Activated CD8-positive, alpha-beta memory T cell treated with anti-CD3 and anti-CD28 coated beads for 24 hours (primary cell): ENCODE measurements at regions not wholly inside any gene's neighbourhood (a gene's known extent, or its start where the extent isn't known, plus 50 kb on each side); places are given as distances from the start of the nearest gene placed in this dataset.
A peak's percentile ranks its signal among the peaks of the same experiment; 100 is the strongest.
"Not testable (repeated sequence)": the region's sequence is repeated elsewhere in the genome, so short reads cannot be mapped to it uniquely, and the experiment has no call there.

Experiments
- DNase-seq: peaks from one replicate; pipeline ENCODE4 v3.0.0-alpha.2; 2020

GRCh38 chr7:130850956-130851355 lies 116.9 kb upstream of the KLF14 start:
- no peak for DNase-seq

GRCh38 chr7:130852867-130853266 lies 118.9 kb upstream of the KLF14 start:
- no peak for DNase-seq

- DNase-seq = no peak
Measured at GRCh38 chr7:130853503-130854279, 119.7 kb upstream of the KLF14 start.

DNA sequence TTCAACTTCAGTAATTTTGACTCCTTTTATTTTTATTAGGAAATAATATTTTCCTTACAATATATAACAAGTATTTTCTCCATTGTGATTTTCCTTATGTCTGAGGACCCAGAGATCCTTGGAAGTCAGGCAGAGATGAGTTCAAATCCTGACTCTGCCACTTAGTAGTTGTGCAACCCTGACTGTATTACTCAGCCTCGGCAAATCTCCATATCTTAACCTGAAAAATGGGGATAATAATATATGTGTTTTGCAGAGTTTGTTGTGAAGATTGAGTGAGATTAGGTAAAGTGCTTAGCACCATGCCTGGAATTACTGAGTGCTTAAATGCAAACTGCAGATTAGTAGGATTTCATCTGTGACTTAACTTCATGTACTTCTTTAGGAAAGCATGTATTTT lies 120.5 kb upstream of the KLF14 start:
- no peak for DNase-seq

DNA sequence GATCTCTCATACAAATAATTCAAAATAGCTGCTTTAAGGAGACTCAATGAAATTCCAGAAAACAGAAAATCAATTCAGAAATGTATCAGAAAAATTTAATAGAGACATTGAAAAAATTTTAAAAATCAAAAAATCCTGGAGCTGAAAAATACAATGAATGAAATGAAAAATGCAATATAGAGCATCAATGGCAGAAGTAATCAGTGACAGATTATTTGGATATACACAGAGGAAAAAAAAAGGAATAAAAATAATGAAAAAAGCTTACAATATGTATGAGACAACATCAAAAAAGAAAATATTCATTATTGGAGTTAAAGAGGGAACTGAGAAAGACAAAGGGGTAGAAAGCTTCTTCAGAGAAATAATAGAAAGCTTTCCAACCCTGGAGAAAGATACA lies 122.9 kb upstream of the KLF14 start:
- DNase-seq = no peak

GRCh38 chr7:130860832-130861231 lies 126.8 kb upstream of the KLF14 start:
- DNase-seq = not testable (repeated sequence)

DNA sequence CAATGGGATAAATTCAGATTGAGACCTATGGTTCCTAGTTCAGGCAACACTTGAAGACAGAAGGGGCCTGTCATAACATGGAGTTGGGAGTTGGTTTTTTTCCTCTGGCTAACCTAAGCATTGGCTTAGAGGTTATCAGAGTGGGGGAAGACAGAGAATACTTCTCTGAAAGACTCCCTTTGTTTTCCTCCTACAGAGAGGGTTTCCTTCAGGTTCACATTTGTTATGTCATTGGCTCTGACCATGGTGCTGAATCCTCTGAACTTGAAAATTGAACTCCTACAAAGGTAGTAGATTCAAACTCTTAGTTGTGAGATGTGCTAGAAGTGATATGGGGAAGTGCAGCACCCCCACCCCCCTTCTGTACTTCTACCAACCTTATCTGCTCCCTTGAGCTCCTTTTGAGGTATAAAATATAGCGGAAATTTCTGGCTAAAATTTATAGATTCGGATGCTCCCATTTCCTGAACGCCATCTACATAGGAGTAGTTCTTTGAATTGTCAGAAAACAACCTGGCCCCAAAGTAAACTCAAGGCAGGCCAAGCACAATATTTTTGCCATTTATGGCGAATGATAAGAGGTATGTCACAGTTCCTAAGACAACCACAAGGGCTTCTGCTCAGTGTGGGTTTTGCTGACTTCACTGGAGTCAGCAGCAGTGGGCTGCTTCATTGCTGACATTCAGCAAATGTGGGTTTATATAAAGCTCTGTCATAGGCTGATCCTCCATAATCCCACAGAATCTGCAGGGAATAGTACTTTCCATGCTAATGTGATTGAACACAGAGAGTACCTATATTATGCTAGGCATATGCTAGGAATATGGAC lies 131.6 kb upstream of the KLF14 start:
- DNase-seq = no peak

- DNase-seq = no peak
Measured at GRCh38 chr7:130867039-130867438, 133.0 kb upstream of the KLF14 start.

- no peak for DNase-seq
Measured at GRCh38 chr7:130867581-130868136, 133.7 kb upstream of the KLF14 start.

GRCh38 chr7:130868139-130868538 lies 134.1 kb upstream of the KLF14 start:
- no peak for DNase-seq

DNA sequence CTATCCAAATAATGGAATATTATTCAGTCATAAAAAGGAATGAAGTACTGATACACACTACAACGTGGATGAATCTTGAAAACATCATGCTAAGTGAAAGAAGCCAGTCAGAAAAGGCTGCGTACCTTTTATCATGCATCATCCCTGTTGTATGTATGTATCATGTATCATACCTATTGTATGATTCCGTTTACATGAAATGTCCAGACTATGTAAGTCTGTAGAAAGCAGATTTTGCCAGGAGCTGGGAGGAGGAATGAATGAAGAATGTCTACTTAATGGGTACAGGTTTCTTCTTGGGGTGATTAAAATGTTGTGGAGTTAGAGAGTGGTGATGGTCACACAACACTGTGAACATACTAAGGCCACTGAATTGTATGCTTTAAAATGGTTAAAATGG lies 135.9 kb upstream of the KLF14 start:
- no peak for DNase-seq

DNA sequence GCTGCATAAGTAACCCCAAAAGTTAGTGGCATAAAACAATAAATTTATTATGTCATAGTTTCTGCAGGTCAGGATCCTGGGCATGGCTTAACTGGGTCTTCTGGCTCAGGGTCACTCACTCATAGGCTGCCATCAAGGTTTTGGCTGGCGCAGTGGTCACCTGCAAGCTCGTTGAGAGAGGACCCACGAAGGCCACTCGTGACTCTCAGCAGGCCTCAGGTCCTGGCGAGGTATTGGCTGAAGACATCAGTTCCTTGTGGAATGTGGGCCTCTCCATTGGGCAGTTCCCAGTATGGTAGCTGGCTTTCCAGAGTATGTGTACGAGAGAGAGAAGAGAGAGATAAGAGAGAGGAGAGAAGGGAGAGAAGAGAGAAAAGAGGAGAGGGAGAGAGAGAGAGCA lies 138.3 kb upstream of the KLF14 start:
- DNase-seq = peak; percentile 74

GRCh38 chr7:130872756-130873448 lies 138.9 kb upstream of the KLF14 start:
- peak; percentile 71 for DNase-seq

DNA sequence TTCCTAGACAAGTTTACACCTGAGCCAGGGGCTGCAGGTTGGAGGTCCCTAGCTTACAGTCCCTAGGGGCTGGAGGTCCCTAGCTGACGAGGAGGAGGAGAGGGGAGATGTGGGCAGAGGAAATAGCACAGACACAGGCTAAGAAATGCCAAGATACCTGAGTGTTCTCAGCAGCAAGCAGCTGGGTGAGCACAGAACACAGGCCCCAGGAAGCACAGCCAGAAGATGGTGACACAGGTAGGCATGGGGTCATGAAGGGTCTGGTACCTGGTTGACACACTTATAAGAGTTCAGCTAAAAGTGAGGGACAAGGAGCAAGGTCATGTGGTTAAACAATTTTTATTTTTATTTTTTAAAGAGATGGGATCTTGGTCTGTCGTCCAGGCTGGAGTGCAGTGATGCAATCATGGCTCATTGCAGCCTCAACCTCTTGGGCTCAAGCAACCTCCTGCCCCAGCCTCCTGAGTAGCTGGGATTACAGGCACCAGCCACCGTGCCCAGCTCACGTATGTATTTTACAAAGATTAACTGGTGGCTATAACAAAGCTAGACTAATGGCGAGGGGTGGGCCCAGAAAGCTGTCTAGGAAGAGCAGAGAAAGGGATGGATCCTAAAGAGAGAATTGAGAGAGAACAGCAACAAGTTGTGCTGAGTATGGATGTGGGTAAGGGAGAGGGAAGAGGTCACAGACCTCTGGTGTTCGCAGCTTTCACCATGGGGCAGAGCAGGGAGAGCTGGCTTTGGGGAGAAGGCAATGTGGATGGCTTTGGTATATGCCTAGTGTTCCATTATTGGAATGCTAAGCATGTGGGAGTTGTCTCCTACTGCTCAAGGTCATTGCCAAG lies 140.3 kb upstream of the KLF14 start:
- DNase-seq = peak; percentile 65

GRCh38 chr7:130875265-130875741 lies 141.3 kb upstream of the KLF14 start:
- peak; percentile 74 for DNase-seq

GRCh38 chr7:130875901-130876300 lies 141.9 kb upstream of the KLF14 start:
- no peak for DNase-seq

- no peak for DNase-seq
Measured at GRCh38 chr7:130877236-130877990, 143.4 kb upstream of the KLF14 start.

DNA sequence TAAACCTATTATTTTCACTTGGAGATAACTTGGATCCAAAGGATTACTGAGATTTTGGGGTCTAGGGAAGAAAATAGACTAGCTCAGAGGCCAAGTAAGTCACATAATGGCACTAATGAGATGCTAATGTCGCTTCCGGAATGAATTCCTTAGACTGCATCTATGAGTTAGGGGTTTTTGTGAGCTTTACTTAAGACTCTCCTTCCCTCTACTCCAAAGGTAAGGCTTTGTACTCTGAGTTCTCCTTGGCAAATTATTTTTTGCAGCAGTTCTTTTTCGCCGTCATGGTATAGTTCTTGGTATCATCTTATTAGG lies 143.9 kb upstream of the KLF14 start:
- DNase-seq = no peak

DNA sequence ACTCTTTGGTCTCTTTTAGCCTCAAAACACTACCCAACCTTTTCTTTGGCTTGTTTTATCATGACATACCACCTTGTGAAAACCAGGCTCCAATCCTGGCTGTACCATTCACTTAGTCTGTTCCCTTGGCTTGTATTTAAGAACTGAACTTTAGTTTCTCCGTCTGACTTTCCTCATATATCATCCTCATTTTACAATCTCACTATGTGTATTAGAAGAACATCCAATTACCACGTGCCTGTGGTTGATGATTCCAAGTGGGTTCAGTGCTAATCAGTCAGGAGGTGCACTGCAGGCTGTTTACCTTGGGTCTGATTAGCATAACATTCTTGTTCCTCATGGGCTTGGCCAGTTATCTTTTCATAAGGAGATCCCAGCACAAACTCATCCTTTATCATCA lies 144.8 kb upstream of the KLF14 start:
- DNase-seq = no peak

DNA sequence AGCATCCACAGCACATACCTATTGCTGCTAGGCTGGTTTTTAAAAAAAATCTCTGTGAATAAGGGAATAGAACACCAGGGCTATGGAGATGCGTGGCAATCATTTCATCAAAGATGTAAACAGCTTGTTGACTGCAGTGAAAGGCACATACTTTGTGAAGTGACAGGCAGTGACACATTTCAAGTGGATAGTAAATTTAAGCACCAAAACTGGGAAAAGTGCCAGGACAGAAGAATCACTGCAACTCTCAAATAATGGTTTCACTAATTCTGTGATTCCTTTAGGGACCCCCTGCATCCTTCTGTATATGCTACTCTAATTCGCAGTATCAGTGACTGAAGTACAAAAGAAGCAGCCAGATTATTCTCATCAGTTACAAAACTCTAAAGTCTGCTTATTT lies 145.2 kb upstream of the KLF14 start:
- DNase-seq = no peak

- DNase-seq = peak; percentile 58
Measured at GRCh38 chr7:130880668-130881067, 146.7 kb upstream of the KLF14 start.
